ENCODE measurements at regions not wholly inside any gene's neighbourhood (a gene's known extent, or its start where the extent isn't known, plus 50 kb on each side); places are given as distances from the start of the nearest gene placed in this dataset.

GRCh38 chr20:55776176-55776575 is 229.1 kb downstream of the CBLN4 start:
- no peaks in the 10 kb centered on the region for H3K4me1 Mint-ChIP-seq
- no peak for DNase-seq (ENCODE audit: low spot score in 2 of 2, unreplicated experiment in 2 of 2)
- no peak overlapping the region for H3K27ac Mint-ChIP-seq
- no peaks in the 10 kb centered on the region for H3K27me3 Mint-ChIP-seq (ENCODE audit: low read depth)
- no peaks in the 10 kb centered on the region for H3K36me3 Mint-ChIP-seq
- peaks cover 72% of the 10 kb centered on the region for H3K9me3 Mint-ChIP-seq
- no peak for TF ChIP-seq CTCF (IDR thresholded peaks at IDR 0.05; ENCODE audit: unreplicated experiment)
- H3K4me3 Mint-ChIP-seq: no peak overlapping the region

GRCh38 chr20:55774628-55775027 is 230.7 kb downstream of the CBLN4 start:
- no peak for DNase-seq (ENCODE audit: low spot score in 2 of 2, unreplicated experiment in 2 of 2)
- TF ChIP-seq CTCF (IDR thresholded peaks at IDR 0.05; ENCODE audit: unreplicated experiment): no peak
- H3K4me3 Mint-ChIP-seq: no peak overlapping the region
- no peaks in the 10 kb centered on the region for H3K27me3 Mint-ChIP-seq (ENCODE audit: low read depth)
- peaks cover 69% of the 10 kb centered on the region for H3K9me3 Mint-ChIP-seq
- H3K36me3 Mint-ChIP-seq: no peaks in the 10 kb centered on the region
- H3K4me1 Mint-ChIP-seq: no peaks in the 10 kb centered on the region
- no peak overlapping the region for H3K27ac Mint-ChIP-seq

DNA sequence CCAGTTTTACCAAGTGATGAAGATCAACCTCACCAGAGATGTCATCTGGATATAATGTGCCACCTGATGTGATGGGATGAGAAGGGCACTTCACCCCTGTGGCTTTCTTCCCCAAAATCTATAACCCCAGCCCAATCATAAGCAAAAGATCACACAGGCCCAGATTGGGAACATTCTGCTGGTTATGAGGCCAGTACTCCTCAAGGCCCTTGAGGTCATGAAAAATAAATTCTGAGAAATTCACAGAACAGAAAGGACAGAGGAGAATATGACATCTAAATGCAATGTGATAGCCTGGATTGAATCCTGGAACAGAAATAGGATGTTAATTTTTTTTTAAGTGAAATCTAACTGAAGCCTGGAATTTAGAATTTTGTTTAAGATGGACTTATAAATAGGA is 243.5 kb downstream of the CBLN4 start:
- H3K27me3 Mint-ChIP-seq (ENCODE audit: low read depth): no peaks in the 10 kb centered on the region
- peaks cover 81% of the 10 kb centered on the region for H3K9me3 Mint-ChIP-seq
- no peak overlapping the region for H3K27ac Mint-ChIP-seq
- no peak overlapping the region for H3K4me3 Mint-ChIP-seq
- no peak for DNase-seq (ENCODE audit: low spot score in 2 of 2, unreplicated experiment in 2 of 2)
- no peak for TF ChIP-seq CTCF (IDR thresholded peaks at IDR 0.05; ENCODE audit: unreplicated experiment)
- no peaks in the 10 kb centered on the region for H3K36me3 Mint-ChIP-seq
- H3K4me1 Mint-ChIP-seq: no peaks in the 10 kb centered on the region

GRCh38 chr20:55761100-55761499 is 244.2 kb downstream of the CBLN4 start:
- Mint-ChIP-seq H3K4me3 (no peak overlapping the region), H3K27ac (no peak overlapping the region), H3K36me3 (no peaks in the 10 kb centered on the region), H3K9me3 (peaks cover 78% of the 10 kb centered on the region), H3K4me1 (no peaks in the 10 kb centered on the region), H3K27me3 (ENCODE audit: low read depth) (no peaks in the 10 kb centered on the region)
- TF ChIP-seq CTCF (IDR thresholded peaks at IDR 0.05; ENCODE audit: unreplicated experiment): no peak
- no peak for DNase-seq (ENCODE audit: low spot score in 2 of 2, unreplicated experiment in 2 of 2)

- no peak for DNase-seq (ENCODE audit: low spot score in 2 of 2, unreplicated experiment in 2 of 2)
- Mint-ChIP-seq H3K4me1 (no peaks in the 10 kb centered on the region), H3K9me3 (peaks cover 77% of the 10 kb centered on the region), H3K4me3 (no peak overlapping the region), H3K27me3 (ENCODE audit: low read depth) (no peaks in the 10 kb centered on the region), H3K36me3 (no peaks in the 10 kb centered on the region), H3K27ac (no peak overlapping the region)
- no peak for TF ChIP-seq CTCF (IDR thresholded peaks at IDR 0.05; ENCODE audit: unreplicated experiment)
Observed at GRCh38 chr20:55760586-55760985, 244.7 kb downstream of the CBLN4 start.

DNA sequence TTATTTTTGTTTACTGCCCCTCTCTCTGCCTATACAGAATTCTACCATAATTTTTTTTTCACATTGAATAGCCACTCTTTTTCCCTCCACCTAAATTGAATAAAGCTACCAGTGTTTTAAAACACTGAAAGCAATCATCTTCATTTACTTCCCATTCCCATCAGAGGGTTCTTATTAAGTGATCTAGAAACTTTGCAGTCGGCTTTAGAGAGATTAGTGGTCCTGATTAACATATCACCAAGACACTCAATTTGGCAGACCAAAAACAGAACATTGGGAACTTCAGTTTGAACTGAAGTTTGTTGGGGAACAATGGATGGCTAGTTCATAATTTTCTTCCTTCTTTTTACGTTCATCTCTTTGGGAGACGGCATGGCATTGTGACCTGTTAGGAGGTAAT is 249.5 kb downstream of the CBLN4 start:
- H3K9me3 Mint-ChIP-seq: peaks cover 65% of the 10 kb centered on the region
- no peak overlapping the region for H3K27ac Mint-ChIP-seq
- no peak for DNase-seq (ENCODE audit: low spot score in 2 of 2, unreplicated experiment in 2 of 2)
- H3K27me3 Mint-ChIP-seq (ENCODE audit: low read depth): no peaks in the 10 kb centered on the region
- H3K4me1 Mint-ChIP-seq: no peaks in the 10 kb centered on the region
- no peak overlapping the region for H3K4me3 Mint-ChIP-seq
- no peaks in the 10 kb centered on the region for H3K36me3 Mint-ChIP-seq
- TF ChIP-seq CTCF (IDR thresholded peaks at IDR 0.05; ENCODE audit: unreplicated experiment): no peak

Data from mesothelial cell of epicardium (in vitro differentiated cells).